ENCODE measurements at regions not wholly inside any gene's neighbourhood (a gene's known extent, or its start where the extent isn't known, plus 50 kb on each side); places are given as distances from the start of the nearest gene placed in this dataset.
"Not testable (repeated sequence)": the region's sequence is repeated elsewhere in the genome, so short reads cannot be mapped to it uniquely, and the experiment has no call there.

- no peak for ATAC-seq
Observed at GRCh38 chr9:87381050-87381711, 116.5 kb upstream of the DAPK1 start.

- ATAC-seq = no peak
Observed at GRCh38 chr9:87381746-87382145, 115.9 kb upstream of the DAPK1 start.

- ATAC-seq = no peak
Observed at GRCh38 chr9:87382900-87383299, 114.8 kb upstream of the DAPK1 start.

GRCh38 chr9:87383344-87384150 is 114.1 kb upstream of the DAPK1 start:
- no peak for ATAC-seq

- ATAC-seq = no peak
Observed at GRCh38 chr9:87386490-87387025, 111.1 kb upstream of the DAPK1 start.

- ATAC-seq = no peak
Observed at GRCh38 chr9:87387351-87388011, 110.2 kb upstream of the DAPK1 start.

GRCh38 chr9:87388708-87389107 is 109.0 kb upstream of the DAPK1 start:
- not testable (repeated sequence) for ATAC-seq

- no peak for ATAC-seq
Observed at GRCh38 chr9:87389936-87390335, 107.7 kb upstream of the DAPK1 start.

- no peak for ATAC-seq
Observed at GRCh38 chr9:87390361-87390760, 107.3 kb upstream of the DAPK1 start.

- ATAC-seq = no peak
Observed at GRCh38 chr9:87392086-87392485, 105.6 kb upstream of the DAPK1 start.

GRCh38 chr9:87393706-87394230 is 103.9 kb upstream of the DAPK1 start:
- ATAC-seq = no peak

GRCh38 chr9:87395804-87396479 is 101.7 kb upstream of the DAPK1 start:
- no peak for ATAC-seq

GRCh38 chr9:87401681-87402080 is 96.0 kb upstream of the DAPK1 start:
- ATAC-seq = no peak

GRCh38 chr9:87402537-87402936 is 95.1 kb upstream of the DAPK1 start:
- ATAC-seq = no peak

GRCh38 chr9:87405677-87406542 is 91.8 kb upstream of the DAPK1 start:
- no peak for ATAC-seq

- no peak for ATAC-seq
Observed at GRCh38 chr9:87406543-87407166, 91.0 kb upstream of the DAPK1 start.

GRCh38 chr9:87410047-87411005 is 87.3 kb upstream of the DAPK1 start:
- not testable (repeated sequence) for ATAC-seq

GRCh38 chr9:87420884-87421283 is 76.8 kb upstream of the DAPK1 start:
- ATAC-seq = no peak

- ATAC-seq = no peak
Observed at GRCh38 chr9:87421734-87422133, 75.9 kb upstream of the DAPK1 start.

- ATAC-seq = no peak
Observed at GRCh38 chr9:87422999-87423398, 74.7 kb upstream of the DAPK1 start.

All from esophagus mucosa (tissue), 1 donor.